ENCODE measurements at regions not wholly inside any gene's neighbourhood (a gene's known extent, or its start where the extent isn't known, plus 50 kb on each side); places are given as distances from the start of the nearest gene placed in this dataset.

DNA sequence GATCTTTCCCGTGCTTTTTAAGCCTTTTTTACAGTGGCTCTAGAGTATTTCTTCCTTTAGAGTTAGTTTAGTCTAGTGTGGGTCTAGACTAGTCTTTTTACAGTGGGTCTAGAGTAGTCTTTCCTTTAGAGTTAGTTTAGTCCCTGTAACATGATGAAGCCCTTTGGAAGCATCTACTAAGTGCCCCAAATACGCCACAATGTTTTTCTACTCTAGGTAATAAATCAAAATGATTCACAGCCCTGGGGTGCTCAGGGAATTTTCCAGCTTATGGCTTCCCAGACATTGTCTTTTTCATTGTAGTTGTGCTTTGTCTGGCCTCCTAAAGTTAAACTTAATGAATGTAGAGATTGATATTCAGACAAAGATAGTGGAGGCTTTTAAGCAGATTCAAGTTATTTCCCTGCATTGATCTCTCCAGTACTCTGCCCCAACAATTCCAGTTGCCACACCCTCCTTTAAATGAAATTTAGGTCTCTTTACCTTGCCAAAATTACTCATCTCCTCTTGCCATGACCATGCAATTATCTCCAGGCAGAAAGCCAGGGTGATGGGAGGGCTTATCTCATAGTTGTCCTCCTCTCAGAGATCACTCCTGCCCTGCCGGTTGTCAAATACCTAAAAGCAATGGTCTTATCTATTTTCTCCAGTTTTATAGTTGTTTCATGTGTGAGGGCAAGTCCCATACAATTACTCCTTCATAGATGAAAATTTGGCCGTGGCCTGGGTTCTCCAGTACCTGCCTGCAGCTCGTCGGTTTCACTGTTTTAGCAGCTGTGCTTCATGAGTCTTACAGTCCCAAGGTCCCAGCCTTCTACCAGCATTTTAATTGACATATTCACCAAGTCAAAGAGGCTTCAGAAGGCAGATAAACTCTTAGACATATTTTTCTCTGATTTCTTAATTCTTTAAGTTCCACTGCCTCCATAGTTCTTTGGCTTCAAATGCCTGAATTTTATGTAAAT is 794.0 kb upstream of the COX7C start (continued):
- TF ChIP-seq HES1 (IDR thresholded peaks at IDR 0.05; ENCODE audit: low read depth) (no peak), ZBED1 (IDR thresholded peaks at IDR 0.05) (no peak), TAL1 (IDR thresholded peaks at IDR 0.05) (peak; percentile 50; the same call in 1 of the 2 replicates), ZFPM2 (CRISPR knock-in tag; IDR thresholded peaks at IDR 0.05) (no peak), PCBP2 (IDR thresholded peaks at IDR 0.05; ENCODE audit: low read depth, low read length, poor library complexity, severe bottlenecking) (no peak), JUNB (CRISPR knock-in tag; conservative IDR thresholded peaks at IDR 0.05) (no peak), ZNF274 (IDR thresholded peaks at IDR 0.05; ENCODE audit: borderline replicate concordance, low read depth, low read length) (no peak)
- TF ChIP-seq, protein P1, sequence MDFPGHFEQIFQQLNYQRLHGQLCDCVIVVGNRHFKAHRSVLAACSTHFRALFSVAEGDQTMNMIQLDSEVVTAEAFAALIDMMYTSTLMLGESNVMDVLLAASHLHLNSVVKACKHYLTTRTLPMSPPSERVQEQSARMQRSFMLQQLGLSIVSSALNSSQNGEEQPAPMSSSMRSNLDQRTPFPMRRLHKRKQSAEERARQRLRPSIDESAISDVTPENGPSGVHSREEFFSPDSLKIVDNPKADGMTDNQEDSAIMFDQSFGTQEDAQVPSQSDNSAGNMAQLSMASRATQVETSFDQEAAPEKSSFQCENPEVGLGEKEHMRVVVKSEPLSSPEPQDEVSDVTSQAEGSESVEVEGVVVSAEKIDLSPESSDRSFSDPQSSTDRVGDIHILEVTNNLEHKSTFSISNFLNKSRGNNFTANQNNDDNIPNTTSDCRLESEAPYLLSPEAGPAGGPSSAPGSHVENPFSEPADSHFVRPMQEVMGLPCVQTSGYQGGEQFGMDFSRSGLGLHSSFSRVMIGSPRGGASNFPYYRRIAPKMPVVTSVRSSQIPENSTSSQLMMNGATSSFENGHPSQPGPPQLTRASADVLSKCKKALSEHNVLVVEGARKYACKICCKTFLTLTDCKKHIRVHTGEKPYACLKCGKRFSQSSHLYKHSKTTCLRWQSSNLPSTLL (IDR thresholded peaks at IDR 0.05): no peak
- TF ChIP-seq, protein P2, sequence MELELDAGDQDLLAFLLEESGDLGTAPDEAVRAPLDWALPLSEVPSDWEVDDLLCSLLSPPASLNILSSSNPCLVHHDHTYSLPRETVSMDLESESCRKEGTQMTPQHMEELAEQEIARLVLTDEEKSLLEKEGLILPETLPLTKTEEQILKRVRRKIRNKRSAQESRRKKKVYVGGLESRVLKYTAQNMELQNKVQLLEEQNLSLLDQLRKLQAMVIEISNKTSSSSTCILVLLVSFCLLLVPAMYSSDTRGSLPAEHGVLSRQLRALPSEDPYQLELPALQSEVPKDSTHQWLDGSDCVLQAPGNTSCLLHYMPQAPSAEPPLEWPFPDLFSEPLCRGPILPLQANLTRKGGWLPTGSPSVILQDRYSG (tag; conservative IDR thresholded peaks at IDR 0.05; ENCODE audit: low read depth): no peak
